IPS-15b (cell line): ENCODE measurements at regions not wholly inside any gene's neighbourhood (a gene's known extent, or its start where the extent isn't known, plus 50 kb on each side); places are given as distances from the start of the nearest gene placed in this dataset.
"Not testable (repeated sequence)": the region's sequence is repeated elsewhere in the genome, so short reads cannot be mapped to it uniquely, and the experiment has no call there.

Source experiments
- H3K27me3 ChIP-seq: one replicate; pipeline ENCODE4 v1.6.1; 2013; ENCODE audit warnings: low read length; ENCODE audit not compliant: control insufficient read depth, insufficient read depth
- H3K36me3 ChIP-seq: one replicate; pipeline ENCODE4 v1.6.1; 2013; ENCODE audit warnings: low read length; ENCODE audit not compliant: control insufficient read depth, insufficient read depth
- H3K4me1 ChIP-seq: one replicate; pipeline ENCODE4 v1.6.1; 2013; ENCODE audit warnings: mild to moderate bottlenecking, low read length; ENCODE audit not compliant: control insufficient read depth, insufficient read depth
- H3K4me3 ChIP-seq: one replicate; pipeline ENCODE4 v1.5.1; 2013; ENCODE audit warnings: low read depth, low read length
- H3K9ac ChIP-seq: one replicate; pipeline ENCODE4 v1.6.1; 2013; ENCODE audit warnings: low read depth, mild to moderate bottlenecking, low read length
- H3K9me3 ChIP-seq: one replicate; pipeline ENCODE4 v1.6.1; 2013; ENCODE audit warnings: mild to moderate bottlenecking, low read length; ENCODE audit not compliant: control insufficient read depth, insufficient read depth

- H3K9ac ChIP-seq, result no peak overlapping the region
- H3K27me3 ChIP-seq, result no peaks in the 10 kb centered on the region
- H3K9me3 ChIP-seq, result no peaks in the 10 kb centered on the region
- no peak overlapping the region for H3K4me3 ChIP-seq
- H3K36me3 ChIP-seq, result no peaks in the 10 kb centered on the region
- H3K4me1 ChIP-seq, result no peaks in the 10 kb centered on the region
Observed at GRCh38 chr15:59892985-59893384, 111.1 kb upstream of the FOXB1 start.

DNA sequence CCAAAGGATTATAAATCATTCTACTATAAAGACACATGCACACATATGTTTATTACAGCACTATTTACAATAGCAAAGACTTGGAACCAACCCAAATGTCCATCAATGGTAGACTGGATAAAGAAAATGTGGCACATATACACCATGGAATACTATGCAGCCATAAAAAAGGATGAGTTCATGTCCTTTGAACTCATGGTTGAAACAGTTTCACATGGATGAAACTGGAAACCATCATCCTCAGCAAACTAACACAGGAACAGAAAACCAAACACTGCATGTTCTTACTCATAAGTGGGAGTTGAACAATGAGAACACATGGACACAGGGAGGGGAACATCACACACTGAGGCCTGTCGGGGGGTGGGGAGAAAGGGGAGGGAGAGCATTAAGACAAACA is 116.2 kb upstream of the FOXB1 start:
- not testable (repeated sequence) for H3K4me3 ChIP-seq, H3K27me3 ChIP-seq, H3K4me1 ChIP-seq, H3K9ac ChIP-seq, H3K9me3 ChIP-seq, H3K36me3 ChIP-seq

GRCh38 chr15:59887211-59887610 is 116.9 kb upstream of the FOXB1 start:
- Histone ChIP-seq H3K4me1 (peaks cover 5% of the 10 kb centered on the region), H3K27me3 (no peaks in the 10 kb centered on the region), H3K36me3 (no peaks in the 10 kb centered on the region), H3K4me3 (no peak overlapping the region), H3K9me3 (no peaks in the 10 kb centered on the region), H3K9ac (no peak overlapping the region)

GRCh38 chr15:59886441-59886840 is 117.7 kb upstream of the FOXB1 start:
- H3K4me3 ChIP-seq, result no peak overlapping the region
- H3K27me3 ChIP-seq, result no peaks in the 10 kb centered on the region
- H3K36me3 ChIP-seq, result no peaks in the 10 kb centered on the region
- no peaks in the 10 kb centered on the region for H3K9me3 ChIP-seq
- H3K9ac ChIP-seq, result no peak overlapping the region
- peaks cover 5% of the 10 kb centered on the region for H3K4me1 ChIP-seq

DNA sequence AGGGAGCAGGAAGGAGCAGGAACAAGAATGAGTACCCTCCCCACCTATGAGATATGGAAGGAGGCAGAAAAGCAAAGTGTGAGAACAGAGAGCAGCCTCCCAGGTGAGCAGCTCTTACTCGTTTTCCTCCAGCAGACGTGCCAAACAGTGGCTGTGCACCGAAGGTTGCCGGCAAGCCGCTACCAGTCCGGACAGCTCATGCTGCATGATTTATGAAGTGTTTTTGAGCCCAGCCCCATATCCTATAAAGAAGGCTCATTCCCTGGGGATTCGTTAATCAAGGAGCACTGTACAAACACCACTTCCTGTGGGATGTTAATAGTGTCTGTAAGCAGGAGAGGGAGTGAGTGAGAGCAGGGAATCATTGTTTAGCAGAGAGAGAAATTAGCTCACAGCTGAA is 118.3 kb upstream of the FOXB1 start:
- no peaks in the 10 kb centered on the region for H3K9me3 ChIP-seq
- H3K36me3 ChIP-seq, result no peaks in the 10 kb centered on the region
- no peak overlapping the region for H3K9ac ChIP-seq
- no peaks in the 10 kb centered on the region for H3K27me3 ChIP-seq
- H3K4me1 ChIP-seq, result peaks cover 5% of the 10 kb centered on the region
- no peak overlapping the region for H3K4me3 ChIP-seq

DNA sequence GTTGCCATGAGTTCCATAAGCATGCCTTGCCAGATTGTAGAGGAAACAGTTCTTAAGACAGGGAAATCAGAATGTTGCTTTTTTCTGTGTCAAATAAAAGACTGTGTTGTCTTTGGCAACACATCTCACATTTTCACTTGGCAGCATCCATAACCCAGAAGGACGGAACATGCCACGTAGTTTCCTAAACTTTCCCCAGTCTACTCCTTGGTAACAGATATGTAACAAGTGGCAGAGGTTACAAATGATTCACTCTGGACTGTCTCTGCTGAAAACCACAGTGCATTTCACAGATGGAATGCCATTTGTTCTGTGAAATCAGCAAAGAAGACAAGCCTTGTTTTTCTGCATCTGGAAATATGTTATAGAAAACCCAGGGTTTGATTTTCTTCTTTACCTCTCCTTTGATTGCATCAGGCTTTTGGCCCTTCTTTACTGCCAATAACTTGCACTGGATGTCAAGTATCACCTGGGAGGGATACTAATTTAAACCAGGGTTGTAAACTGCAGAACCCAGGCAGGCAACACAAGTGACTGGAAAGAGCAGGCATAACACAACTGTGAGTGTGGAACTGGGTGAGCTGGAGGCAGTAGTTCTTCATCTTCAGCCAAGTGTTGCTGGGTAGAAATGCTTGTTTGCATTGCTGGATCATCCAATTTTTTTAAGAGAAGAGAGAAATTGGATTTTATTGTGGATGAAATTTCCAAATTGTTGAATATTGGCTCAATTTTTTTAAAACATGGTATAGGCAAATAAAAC is 124.4 kb upstream of the FOXB1 start:
- H3K4me3 ChIP-seq, result no peak overlapping the region
- H3K36me3 ChIP-seq, result no peaks in the 10 kb centered on the region
- no peaks in the 10 kb centered on the region for H3K9me3 ChIP-seq
- no peak overlapping the region for H3K9ac ChIP-seq
- H3K4me1 ChIP-seq, result peaks cover 8% of the 10 kb centered on the region
- no peaks in the 10 kb centered on the region for H3K27me3 ChIP-seq

DNA sequence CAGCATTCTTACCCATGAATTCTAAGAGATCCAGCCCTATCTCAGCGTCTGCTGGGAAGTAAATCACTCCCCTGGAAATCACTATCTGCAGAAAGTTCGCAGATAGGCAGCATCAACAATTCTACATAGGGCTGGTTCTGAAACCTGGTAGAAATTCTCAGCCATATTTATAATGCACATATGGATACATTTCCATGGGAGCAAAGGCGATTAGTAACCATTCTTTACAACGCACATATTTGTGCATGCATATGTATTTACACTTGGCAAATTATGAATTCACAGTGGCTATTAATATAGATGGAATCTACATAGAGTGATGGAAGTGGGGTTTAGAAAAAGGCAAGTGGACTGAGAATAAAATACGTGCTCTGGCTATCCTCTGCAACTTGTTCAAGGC is 128.0 kb upstream of the FOXB1 start:
- no peak overlapping the region for H3K9ac ChIP-seq
- no peak overlapping the region for H3K4me3 ChIP-seq
- H3K36me3 ChIP-seq, result no peaks in the 10 kb centered on the region
- H3K4me1 ChIP-seq, result peaks cover 3% of the 10 kb centered on the region
- H3K9me3 ChIP-seq, result no peaks in the 10 kb centered on the region
- H3K27me3 ChIP-seq, result no peaks in the 10 kb centered on the region

- no peak overlapping the region for H3K4me3 ChIP-seq
- H3K9me3 ChIP-seq, result no peaks in the 10 kb centered on the region
- no peaks in the 10 kb centered on the region for H3K27me3 ChIP-seq
- H3K9ac ChIP-seq, result no peak overlapping the region
- H3K36me3 ChIP-seq, result no peaks in the 10 kb centered on the region
- peaks cover 3% of the 10 kb centered on the region for H3K4me1 ChIP-seq
Observed at GRCh38 chr15:59873644-59874272, 130.4 kb upstream of the FOXB1 start.

DNA sequence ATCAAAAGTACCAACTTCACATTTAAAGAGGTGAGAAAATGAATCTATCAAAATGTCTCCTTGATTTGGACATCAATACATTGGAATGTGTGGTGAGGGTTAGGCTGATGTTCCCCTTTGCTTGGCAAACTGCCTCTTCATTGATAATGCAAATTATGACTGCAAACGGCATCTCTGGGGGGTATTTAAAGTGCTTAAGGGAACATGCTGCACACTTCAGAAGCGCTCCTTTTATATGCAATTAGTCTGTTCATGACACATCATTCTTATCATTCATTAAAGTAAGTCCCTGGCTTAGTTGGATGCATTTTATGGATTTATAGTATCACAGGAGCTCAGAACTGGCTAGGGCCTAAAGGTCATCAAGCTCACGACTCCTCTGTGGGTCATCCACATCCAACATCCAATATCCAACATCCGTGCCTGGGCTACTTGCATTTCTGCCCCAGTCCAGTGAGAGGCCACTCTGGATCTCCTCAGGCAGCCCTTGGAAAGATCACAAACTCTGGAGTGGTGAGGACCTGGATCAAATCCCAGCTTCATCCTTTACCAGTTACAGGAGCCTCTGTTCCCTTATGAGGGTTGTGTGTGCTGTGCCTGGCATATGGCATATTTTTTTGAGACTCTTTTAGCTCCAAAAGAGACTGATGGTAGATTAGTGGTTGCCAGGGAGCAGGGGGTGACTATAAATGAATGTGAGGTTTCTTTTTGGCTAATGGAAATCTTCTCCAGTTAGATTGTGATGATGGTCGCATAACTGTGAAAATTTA is 136.8 kb upstream of the FOXB1 start:
- no peak overlapping the region for H3K4me3 ChIP-seq
- H3K4me1 ChIP-seq, result peaks cover 2% of the 10 kb centered on the region
- H3K9ac ChIP-seq, result no peak overlapping the region
- H3K27me3 ChIP-seq, result no peaks in the 10 kb centered on the region
- no peaks in the 10 kb centered on the region for H3K36me3 ChIP-seq
- H3K9me3 ChIP-seq, result no peaks in the 10 kb centered on the region

DNA sequence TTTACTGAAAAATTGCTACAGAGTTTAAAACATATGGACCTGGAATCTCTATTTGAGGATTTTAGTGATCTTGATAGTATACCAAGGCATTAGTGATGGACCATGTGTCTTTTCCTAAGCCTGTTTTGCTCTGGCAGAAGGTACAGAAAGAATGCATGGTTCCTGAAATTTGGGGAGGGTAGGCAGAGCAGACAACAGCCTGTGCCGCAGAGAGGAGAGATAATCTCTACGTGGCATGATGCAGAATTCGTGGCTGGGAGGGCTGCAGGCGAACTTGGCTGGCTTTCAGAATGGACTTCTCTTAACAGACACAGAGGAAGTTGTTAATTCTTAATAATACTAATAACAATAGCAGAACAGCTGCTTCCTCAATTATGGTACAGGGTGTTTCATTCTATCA is 137.5 kb upstream of the FOXB1 start:
- Histone ChIP-seq H3K27me3 (no peaks in the 10 kb centered on the region), H3K4me3 (no peak overlapping the region), H3K9ac (no peak overlapping the region), H3K36me3 (no peaks in the 10 kb centered on the region), H3K4me1 (peaks cover 2% of the 10 kb centered on the region), H3K9me3 (no peaks in the 10 kb centered on the region)

GRCh38 chr15:59862191-59863155 is 141.6 kb upstream of the FOXB1 start:
- Histone ChIP-seq H3K9ac (no peak overlapping the region), H3K9me3 (no peaks in the 10 kb centered on the region), H3K4me3 (no peak overlapping the region), H3K4me1 (peaks cover 2% of the 10 kb centered on the region), H3K27me3 (no peaks in the 10 kb centered on the region), H3K36me3 (no peaks in the 10 kb centered on the region)
